K562 (cell line): ENCODE measurements at regions not wholly inside any gene's neighbourhood (a gene's known extent, or its start where the extent isn't known, plus 50 kb on each side); places are given as distances from the start of the nearest gene placed in this dataset.
"Not testable (repeated sequence)": the region's sequence is repeated elsewhere in the genome, so short reads cannot be mapped to it uniquely, and the experiment has no call there.

ENCODE experiments used
- ATAC-seq: fragments of 200-7000 bp; cut with Tn5 transposase; 3 replicates; pipeline ENCODE4 v1.9.1; 2020; ENCODE audit warnings: moderate library complexity
- BruUV-seq: library from RNA; stranded (reverse); fragments of 400-500 nt; replicated peaks from 2 replicates; lab custom pipeline; 2021; lab: Mats Ljungman, UMichigan
- CTCF ChIA-PET: fragments of 300-600 bp; formaldehyde crosslinking; extraction: SDS; loops from one replicate; lab custom pipeline; 2021; ENCODE audit warnings: low intra/inter-chr PET ratio; lab: Yijun Ruan, JAX
- POLR2A ChIA-PET: fragments of 300-600, 350-650 bp; sonication (Branson Sonifier 250); formaldehyde crosslinking; extraction: SDS; loops from one replicate; lab custom pipeline; 2021; ENCODE audit warnings: antibody characterized with exemption, inconsistent platforms; lab: Yijun Ruan, JAX
- DNase-seq, 4 experiments: peaks; one replicate each; pipeline versions ENCODE4 v3.0.0 to v3.0.0-alpha.2; 2011 to 2018; ENCODE audit warnings: low spot score in 3 of 4, mixed read lengths in 3 of 4; ENCODE audit errors: extremely low read depth in 1 of 4
- FAIRE-seq: peaks from 2 replicates; lab custom pipeline; 2011; peaks lifted over from hg19 to GRCh38; lab: Jason Lieb, UNC
- H2AFZ ChIP-seq: 2 replicates; pipeline ENCODE4 v1.6.0; 2011; ENCODE audit warnings: low read depth, low read length, control low read depth, inconsistent platforms
- H3K27ac ChIP-seq: fragments of 200-600 bp; 3 replicates; pipeline ENCODE4 v1.8.0; 2011; ENCODE audit warnings: low read depth, mild to moderate bottlenecking, control low read depth, inconsistent platforms, low read length, moderate library complexity, mixed read lengths; ENCODE audit errors: extremely low read depth
- H3K27me3 ChIP-seq, 2 experiments: fragments of 300-600 bp in 1 of 2; 2 replicates in 1 of 2; 3 replicates in 1 of 2; pipeline versions ENCODE4 v1.6.0 to v1.8.0; 2011; ENCODE audit warnings: inconsistent platforms in 2 of 2, low read length in 2 of 2, mild to moderate bottlenecking in 1 of 2, mixed read lengths in 1 of 2, moderate library complexity in 1 of 2; ENCODE audit not compliant: control insufficient read depth in 2 of 2, insufficient read depth in 2 of 2
- H3K36me3 ChIP-seq: fragments of 300-600 bp; 3 replicates; pipeline ENCODE4 v1.8.0; 2011; ENCODE audit warnings: mild to moderate bottlenecking, low read length, inconsistent platforms; ENCODE audit not compliant: control insufficient read depth, insufficient read depth
- H3K4me1 ChIP-seq, 2 experiments: fragments of 200-600 bp in 1 of 2; replicated peaks in 1 of 2; 2 replicates in 1 of 2; 3 replicates in 1 of 2; pipeline versions ENCODE4 v1.5.1 to v1.8.0; 2011; ENCODE audit warnings: inconsistent platforms in 2 of 2, low read length in 2 of 2, mild to moderate bottlenecking in 1 of 2, mixed read lengths in 1 of 2, moderate library complexity in 1 of 2; ENCODE audit not compliant: control insufficient read depth in 2 of 2, insufficient read depth in 2 of 2
- H3K4me2 ChIP-seq: 2 replicates; pipeline ENCODE4 v1.6.1; 2011; ENCODE audit warnings: low read length, control low read depth, inconsistent platforms, mixed read lengths; ENCODE audit not compliant: insufficient read depth
- H3K4me3 ChIP-seq: fragments of 200-600 bp; sonication (generic), shearing (Covaris generic); 2 replicates; pipeline ENCODE4 v1.5.1; 2016; ENCODE audit warnings: control low read depth, inconsistent platforms
- H3K79me2 ChIP-seq: fragments of 200-600 bp; 3 replicates; pipeline ENCODE4 v1.8.0; 2011; ENCODE audit warnings: low read length, inconsistent platforms; ENCODE audit not compliant: control insufficient read depth, insufficient read depth
- H3K9ac ChIP-seq, 2 experiments: 2 replicates each; pipeline versions ENCODE4 v1.6.0 to v1.6.1; 2011; ENCODE audit warnings: low read depth in 2 of 2, low read length in 2 of 2, control low read depth in 1 of 2, inconsistent platforms in 1 of 2, mild to moderate bottlenecking in 1 of 2, mixed read lengths in 1 of 2; ENCODE audit not compliant: insufficient read depth in 1 of 2
- H3K9me1 ChIP-seq: one replicate; pipeline ENCODE4 v1.6.0; 2011; ENCODE audit warnings: inconsistent platforms, mild to moderate bottlenecking, low read length, moderate library complexity; ENCODE audit not compliant: control insufficient read depth, insufficient read depth
- H3K9me3 ChIP-seq: replicated peaks from 2 replicates; pipeline ENCODE4 v1.5.1; 2011; ENCODE audit warnings: low read depth, low read length, inconsistent platforms; ENCODE audit not compliant: control insufficient read depth, insufficient read depth
- H4K20me1 ChIP-seq: replicated peaks from 2 replicates; pipeline ENCODE4 v1.6.1; 2011; ENCODE audit warnings: low read length, inconsistent platforms, mixed read lengths; ENCODE audit not compliant: control insufficient read depth, insufficient read depth
- E2F6 ChIP-seq, 2 experiments: IDR thresholded peaks; 2 replicates each; pipeline ENCODE4 v1.6.1; 2011; ENCODE audit warnings: borderline replicate concordance in 1 of 2, control low read depth in 1 of 2, low read depth in 1 of 2, low read length in 1 of 2, mild to moderate bottlenecking in 1 of 2, mixed read lengths in 1 of 2, moderate library complexity in 1 of 2; ENCODE audit not compliant: insufficient read depth in 1 of 2, insufficient read length in 1 of 2, poor library complexity in 1 of 2, severe bottlenecking in 1 of 2; ENCODE audit errors: extremely low read depth in 1 of 2
- FOXA3 ChIP-seq, 2 experiments: fragments of 450-650 bp in 1 of 2; sonication (generic) in 1 of 2; formaldehyde crosslinking; IDR thresholded peaks in 1 of 2; conservative IDR thresholded peaks in 1 of 2; 2 replicates each; pipeline versions ENCODE4 v1.4.0 to v1.8.0; 2020 to 2022; ENCODE audit warnings: mild to moderate bottlenecking in 2 of 2, missing genetic modification reagents in 1 of 2
- FOXJ2 ChIP-seq: fragments of 200-800 bp; sonication (Bioruptor generic); IDR thresholded peaks from 2 replicates; pipeline ENCODE4 v1.6.1; 2016; ENCODE audit warnings: missing genetic modification characterization, missing compliant biosample characterization
- PRMT5 ChIP-seq: sonication (generic); formaldehyde crosslinking; IDR thresholded peaks from 2 replicates; pipeline ENCODE4 v1.5.0; 2020; ENCODE audit warnings: missing genetic modification reagents
- ZFP91 ChIP-seq: sonication (generic); formaldehyde crosslinking; IDR thresholded peaks from 2 replicates; pipeline ENCODE4 v1.8.0; 2022; ENCODE audit warnings: mild to moderate bottlenecking, missing genetic modification reagents
- WGBS: fragments of 100-300 bp; shearing (Covaris generic); methylation state at CpG from one replicate; pipeline ENCODE4 v1.1.6; 2016; ENCODE audit warnings: low coverage, mixed read lengths; ENCODE audit not compliant: insufficient coverage; ENCODE audit errors: missing lambda C conversion rate; 5-methylcytosine and 5-hydroxymethylcytosine counted together
- in situ Hi-C: fragments of 300-500 bp; cut with MboI; formaldehyde crosslinking; loops from 4 replicates; pipeline ENCODE4 v1.15.0; 2018; ENCODE audit warnings: inconsistent platforms, mixed read lengths
- intact Hi-C: fragments of 100-400 bp; cut with micrococcal nuclease; formaldehyde crosslinking; loops from 2 replicates; pipeline ENCODE4 v1.14.2; 2022

- TF ChIP-seq E2F6 (IDR thresholded peaks at IDR 0.05; ENCODE audit: borderline replicate concordance in 1 of 2, extremely low read depth in 1 of 2, insufficient read depth in 1 of 2, insufficient read length in 1 of 2, low read depth in 1 of 2, low read length in 1 of 2, poor library complexity in 1 of 2, severe bottlenecking in 1 of 2) (no peak), FOXJ2 (tag) (no peak), PRMT5 (CRISPR knock-in tag) (no peak), ZFP91 (CRISPR knock-in tag) (no peak), FOXA3 (CRISPR knock-in tag; conservative IDR thresholded peaks at IDR 0.05 in 1 of 2, IDR thresholded peaks at IDR 0.05 in 1 of 2) (no peak)
Observed at GRCh38 chr9:97136421-97136820, 97.5 kb upstream of the CTSV start (continued).

GRCh38 chr9:97133966-97134365 is 95.0 kb upstream of the CTSV start:
- H3K4me1 ChIP-seq, H4K20me1 ChIP-seq, H3K4me3 ChIP-seq, DNase-seq, H3K9me3 ChIP-seq, H3K79me2 ChIP-seq, H3K27ac ChIP-seq, H3K4me2 ChIP-seq, H3K9me1 ChIP-seq, intact Hi-C loops, BruUV-seq, FAIRE-seq, ATAC-seq, H2AFZ ChIP-seq, H3K9ac ChIP-seq, POLR2A ChIA-PET, CTCF ChIA-PET, H3K36me3 ChIP-seq, H3K27me3 ChIP-seq, in situ Hi-C loops: not testable (repeated sequence)
- 37% methylated on average over 4 of the region's 4 CpGs for WGBS
